HCT116 (cell line): ENCODE measurements at regions not wholly inside any gene's neighbourhood (a gene's known extent, or its start where the extent isn't known, plus 50 kb on each side); places are given as distances from the start of the nearest gene placed in this dataset.

ENCODE experiments used
- ATAC-seq: fragments of 200-7000 bp; cut with Tn5 transposase; 2 replicates; pipeline ENCODE4 v1.9.1; 2020; ENCODE audit warnings: mild to moderate bottlenecking, moderate library complexity
- BruUV-seq: library from RNA; stranded (reverse); fragments of 400-500 nt; replicated peaks from 2 replicates; lab custom pipeline; 2021; lab: Mats Ljungman, UMichigan
- CTCF ChIA-PET: fragments of 300-600 bp; sonication (Branson Sonifier 250); formaldehyde crosslinking; loops from one replicate; lab custom pipeline; 2021; ENCODE audit warnings: antibody characterized with exemption; lab: Charles Lee
- POLR2A ChIA-PET: fragments of 300-600, 350-600 bp; sonication (Branson Sonifier 250); formaldehyde crosslinking; loops from one replicate; lab custom pipeline; 2021; ENCODE audit warnings: antibody characterized with exemption; lab: Charles Lee
- RAD21 ChIA-PET, 2 experiments: fragments of 300-600 bp; sonication (Branson Sonifier 250); formaldehyde crosslinking; loops; one replicate each; lab custom pipeline; 2023; ENCODE audit warnings: low total read pairs in 2 of 2; ENCODE audit not compliant: uncharacterized antibody in 2 of 2, unreplicated experiment in 2 of 2, low non-redundant PET in 1 of 2; lab: Charles Lee
- DNase-seq: peaks from one replicate; pipeline ENCODE4 v3.0.0-alpha.2; 2010; ENCODE audit warnings: low read depth, low spot score
- H2AFZ ChIP-seq: fragments of 200-600 bp; shearing (Covaris generic), sonication (generic); 2 replicates; pipeline ENCODE4 v1.6.1; 2017; ENCODE audit warnings: low read depth, mixed run types, mixed read lengths, antibody characterized with exemption, low read length; ENCODE audit not compliant: poor library complexity, severe bottlenecking
- H3K27ac ChIP-seq: 2 replicates; pipeline ENCODE4 v1.5.1; 2012; ENCODE audit warnings: low read depth, low read length
- H3K27me3 ChIP-seq: fragments of 200-600 bp; sonication (generic); 2 replicates; pipeline ENCODE4 v1.6.1; 2016; ENCODE audit warnings: mixed run types, low read length, mixed read lengths; ENCODE audit not compliant: insufficient read depth
- H3K36me3 ChIP-seq, 2 experiments: fragments of 200-500 bp in 1 of 2; fragments of 200-600 bp in 1 of 2; sonication (Bioruptor generic) in 1 of 2; sonication (generic) in 1 of 2; 2 replicates each; pipeline versions ENCODE4 v1.5.1 to v1.6.1; 2014 to 2016; ENCODE audit warnings: low read length in 2 of 2, inconsistent platforms in 1 of 2, mixed read lengths in 1 of 2, mixed run types in 1 of 2; ENCODE audit not compliant: insufficient read depth in 2 of 2, control insufficient read depth in 1 of 2
- H3K4me1 ChIP-seq, 2 experiments: fragments of 200-600 bp in 1 of 2; sonication (generic) in 1 of 2; 2 replicates each; pipeline versions ENCODE4 v1.5.1 to v1.6.1; 2012 to 2017; ENCODE audit warnings: low read length in 2 of 2, inconsistent platforms in 1 of 2, mild to moderate bottlenecking in 1 of 2, mixed read lengths in 1 of 2, mixed run types in 1 of 2, moderate library complexity in 1 of 2; ENCODE audit not compliant: insufficient read depth in 2 of 2, control insufficient read depth in 1 of 2
- H3K4me2 ChIP-seq: fragments of 200-600 bp; sonication (generic); 2 replicates; pipeline ENCODE4 v1.6.1; 2017; ENCODE audit warnings: mixed run types, low read length, mixed read lengths
- H3K4me3 ChIP-seq, 2 experiments: fragments of 200-600 bp in 1 of 2; sonication (generic) in 1 of 2; replicated peaks in 1 of 2; 2 replicates each; pipeline ENCODE4 v1.5.1; 2011 to 2016; ENCODE audit warnings: low read length in 2 of 2, control low read depth in 1 of 2, low read depth in 1 of 2, mild to moderate bottlenecking in 1 of 2, mixed read lengths in 1 of 2, mixed run types in 1 of 2
- H3K79me2 ChIP-seq: fragments of 200-600 bp; sonication (generic); 2 replicates; pipeline ENCODE4 v1.6.1; 2017; ENCODE audit warnings: mild to moderate bottlenecking, mixed run types, low read length, moderate library complexity, mixed read lengths; ENCODE audit not compliant: insufficient read depth
- H3K9ac ChIP-seq: fragments of 200-600 bp; sonication (generic); 2 replicates; pipeline ENCODE4 v1.6.1; 2016; ENCODE audit warnings: low read length, mixed read lengths
- H3K9me2 ChIP-seq: fragments of 200-600 bp; sonication (generic), shearing (Covaris generic); 2 replicates; pipeline ENCODE4 v1.6.1; 2017; ENCODE audit warnings: mixed run types, mild to moderate bottlenecking, moderate library complexity; ENCODE audit not compliant: insufficient read depth
- H3K9me3 ChIP-seq, 2 experiments: fragments of 200-500 bp in 1 of 2; fragments of 200-600 bp in 1 of 2; sonication (Bioruptor generic) in 1 of 2; sonication (generic) in 1 of 2; 2 replicates each; pipeline ENCODE4 v1.6.1; 2014 to 2017; ENCODE audit warnings: low read length in 2 of 2, mixed read lengths in 2 of 2, inconsistent platforms in 1 of 2, low read depth in 1 of 2, mild to moderate bottlenecking in 1 of 2, mixed run types in 1 of 2, moderate library complexity in 1 of 2; ENCODE audit not compliant: control insufficient read depth in 1 of 2, insufficient read depth in 1 of 2
- H4K20me1 ChIP-seq: fragments of 200-600 bp; sonication (generic), shearing (Covaris generic); 2 replicates; pipeline ENCODE4 v1.6.1; 2017; ENCODE audit warnings: mixed run types, mild to moderate bottlenecking, moderate library complexity; ENCODE audit not compliant: insufficient read depth
- ATF3 ChIP-seq: IDR thresholded peaks from 2 replicates; pipeline ENCODE4 v1.6.1; 2012
- CBX3 ChIP-seq: IDR thresholded peaks from 2 replicates; pipeline ENCODE4 v1.6.1; 2012; ENCODE audit warnings: low read depth
- CTCF ChIP-seq, 3 experiments: fragments of 200-600 bp in 1 of 3; sonication (generic) in 1 of 3; IDR thresholded peaks in 2 of 3; conservative IDR thresholded peaks in 1 of 3; 2 replicates each; pipeline ENCODE4 v1.5.1; 2012 to 2017; ENCODE audit warnings: low read depth in 2 of 3, low read length in 2 of 3, antibody characterized with exemption in 1 of 3, borderline replicate concordance in 1 of 3, control low read depth in 1 of 3, mild to moderate bottlenecking in 1 of 3, mixed read lengths in 1 of 3, mixed run types in 1 of 3, moderate library complexity in 1 of 3; ENCODE audit not compliant: insufficient read depth in 1 of 3
- EGR1 ChIP-seq: IDR thresholded peaks from 2 replicates; pipeline ENCODE4 v1.6.1; 2012; ENCODE audit warnings: low read depth
- EZH2 ChIP-seq: fragments of 200-600 bp; sonication (generic); IDR thresholded peaks from 2 replicates; pipeline ENCODE4 v1.6.1; 2017; ENCODE audit warnings: antibody characterized with exemption, mixed run types
- FOSL1 ChIP-seq: IDR thresholded peaks from 2 replicates; pipeline ENCODE4 v1.6.1; 2012; ENCODE audit warnings: low read depth
- JUND ChIP-seq: IDR thresholded peaks from 2 replicates; pipeline ENCODE4 v1.6.1; 2012
- MAX ChIP-seq: IDR thresholded peaks from 2 replicates; pipeline ENCODE4 v1.6.1; 2012
- POLR2A ChIP-seq: IDR thresholded peaks from 2 replicates; pipeline ENCODE4 v1.7.0; 2011; ENCODE audit warnings: borderline replicate concordance; ENCODE audit not compliant: insufficient read depth, insufficient read length; ENCODE audit errors: extremely low read depth
- POLR2AphosphoS5 ChIP-seq: IDR thresholded peaks from 2 replicates; pipeline ENCODE4 v1.6.1; 2011; ENCODE audit warnings: mild to moderate bottlenecking, low read depth, low read length, moderate library complexity
- SP1 ChIP-seq: IDR thresholded peaks from 2 replicates; pipeline ENCODE4 v1.6.1; 2012; ENCODE audit warnings: low read depth
- TCF7L2 ChIP-seq: IDR thresholded peaks from 2 replicates; pipeline ENCODE4 v1.7.0; 2011; ENCODE audit warnings: borderline replicate concordance, inconsistent platforms; ENCODE audit not compliant: insufficient read depth, insufficient read length; ENCODE audit errors: extremely low read depth
- YY1 ChIP-seq: IDR thresholded peaks from 2 replicates; pipeline ENCODE4 v1.6.1; 2011; ENCODE audit warnings: low read length, low read depth, moderate library complexity, mild to moderate bottlenecking; ENCODE audit not compliant: insufficient replicate concordance; ENCODE audit errors: extremely low read depth
- ZBTB33 ChIP-seq: IDR thresholded peaks from 2 replicates; pipeline ENCODE4 v1.6.1; 2011; ENCODE audit warnings: mild to moderate bottlenecking, low read length, moderate library complexity; ENCODE audit not compliant: insufficient replicate concordance; ENCODE audit errors: extremely low read depth
- ZFX ChIP-seq: fragments of 450-650 bp; IDR thresholded peaks from 2 replicates; pipeline ENCODE4 v1.6.1; 2017
- intact Hi-C: fragments of 100-400 bp; cut with micrococcal nuclease; formaldehyde crosslinking; loops from 2 replicates; pipeline ENCODE4 v1.10.0; 2022

GRCh38 chr3:148280623-148281242 lies 417.0 kb upstream of the AGTR1 start:
- Histone ChIP-seq H3K79me2 (no peaks in the 10 kb centered on the region), H3K27ac (no peak overlapping the region), H3K9me2 (no peaks in the 10 kb centered on the region), H2AFZ (no peak overlapping the region), H4K20me1 (no peaks in the 10 kb centered on the region), H3K4me2 (no peak overlapping the region), H3K9ac (no peak overlapping the region), H3K9me3 (no peaks in the 10 kb centered on the region), H3K36me3 (no peaks in the 10 kb centered on the region), H3K4me3 (no peak overlapping the region), H3K4me1 (no peaks in the 10 kb centered on the region), H3K27me3 (no peaks in the 10 kb centered on the region)
- ChIA-PET CTCF (no interaction called here), RAD21 (no interaction called here), POLR2A (no interaction called here)
- BruUV-seq, result no TSS peak
- DNase-seq (no peak), ATAC-seq (no peak)
- intact Hi-C loops, result no loop called here
- TF ChIP-seq YY1, result no peak
- TF ChIP-seq FOSL1, result no peak
- TF ChIP-seq POLR2AphosphoS5, result no peak
- no peak for TF ChIP-seq EZH2
- TF ChIP-seq CBX3, result no peak

GRCh38 chr3:148289159-148289558 lies 408.5 kb upstream of the AGTR1 start:
- no peaks in the 10 kb centered on the region for H3K9me3 ChIP-seq
- H2AFZ ChIP-seq, result no peak overlapping the region
- H3K27me3 ChIP-seq, result no peaks in the 10 kb centered on the region
- ChIA-PET POLR2A (no interaction called here), RAD21 (no interaction called here), CTCF (no interaction called here)
- H3K9ac ChIP-seq, result no peak overlapping the region
- no peak for ATAC-seq
- no peaks in the 10 kb centered on the region for H3K9me2 ChIP-seq
- H4K20me1 ChIP-seq, result no peaks in the 10 kb centered on the region
- no peak overlapping the region for H3K4me2 ChIP-seq
- BruUV-seq, result no TSS peak
- DNase-seq, result no peak
- no peaks in the 10 kb centered on the region for H3K79me2 ChIP-seq
- H3K27ac ChIP-seq, result no peak overlapping the region
- no peak overlapping the region for H3K4me3 ChIP-seq
- intact Hi-C loops, result no loop called here
- H3K4me1 ChIP-seq, result no peaks in the 10 kb centered on the region
- no peaks in the 10 kb centered on the region for H3K36me3 ChIP-seq
- no peak for TF ChIP-seq POLR2A
- no peak for TF ChIP-seq SP1
- no peak for TF ChIP-seq EGR1
- no peak for TF ChIP-seq JUND
- TF ChIP-seq ZFX, result no peak
- no peak for TF ChIP-seq YY1
- TF ChIP-seq ZBTB33, result no peak
- TF ChIP-seq CTCF (IDR thresholded peaks at IDR 0.05 in 2 of 3, conservative IDR thresholded peaks at IDR 0.05 in 1 of 3; ENCODE audit: borderline replicate concordance in 1 of 3, insufficient read depth in 1 of 3, low read depth in 2 of 3, low read length in 2 of 3), result no peak
- no peak for TF ChIP-seq MAX
- no peak for TF ChIP-seq TCF7L2
- no peak for TF ChIP-seq ATF3
